ENCODE measurements at regions not wholly inside any gene's neighbourhood (a gene's known extent, or its start where the extent isn't known, plus 50 kb on each side); places are given as distances from the start of the nearest gene placed in this dataset.

DNA sequence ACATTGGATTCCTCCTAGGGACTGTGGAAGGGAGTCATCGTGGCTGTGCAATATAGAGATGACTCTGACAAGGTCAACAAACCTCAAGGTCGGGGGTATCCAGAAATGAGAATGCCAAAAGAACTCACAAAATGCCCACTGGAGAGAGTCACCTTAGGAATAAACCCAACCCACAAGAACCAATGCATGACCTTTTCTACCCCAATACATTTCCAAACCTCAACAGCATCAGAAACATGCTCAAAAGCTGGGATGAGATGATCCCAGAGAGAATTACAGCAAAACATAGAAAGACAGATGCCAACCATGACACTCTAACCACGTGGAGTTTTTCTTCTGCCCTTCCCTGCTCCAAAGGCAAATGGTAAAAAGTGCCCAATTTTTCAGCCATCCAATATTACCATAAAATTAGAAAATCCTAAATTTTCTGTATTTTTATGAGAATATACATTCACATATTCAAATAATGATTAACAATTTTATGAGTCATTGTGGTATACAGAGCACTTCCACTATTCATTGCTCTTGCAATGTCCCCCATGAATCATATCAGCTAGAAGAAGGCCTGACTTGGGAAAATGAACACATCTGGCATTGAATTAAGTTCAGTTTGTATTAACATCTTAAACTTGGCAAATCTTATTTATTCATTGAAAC lies 88.2 kb upstream of the PALMD start:
- DNase-seq (ENCODE audit: low read depth in 1 of 2, low spot score in 2 of 2): no peak
- Histone ChIP-seq H3K56ac (replicated peaks; ENCODE audit: insufficient read length, low read depth, low read length) (no peak overlapping the region), H4K20me1 (replicated peaks in 1 of 2; ENCODE audit: control insufficient read depth in 1 of 2, insufficient read depth in 2 of 2, low read length in 2 of 2) (no peaks in the 10 kb centered on the region), H4K8ac (ENCODE audit: extremely low read depth, insufficient read depth, low read length) (no peak overlapping the region), H2BK15ac (ENCODE audit: low read length) (no peak overlapping the region), H4K91ac (replicated peaks; ENCODE audit: insufficient read length, low read length) (no peak overlapping the region), H3K27me3 (replicated peaks in 1 of 4; ENCODE audit: control insufficient read depth in 3 of 4, extremely low read depth in 1 of 4, insufficient read depth in 3 of 4, low read length in 3 of 4) (no peaks in the 10 kb centered on the region), H4K5ac (ENCODE audit: insufficient read length, low read depth, low read length) (no peak overlapping the region), H3K23me2 (ENCODE audit: low read depth, low read length) (no peaks in the 10 kb centered on the region), H3K79me2 (ENCODE audit: control insufficient read depth in 1 of 2, insufficient read depth in 2 of 2, low read length in 2 of 2) (no peaks in the 10 kb centered on the region), H2BK5ac (ENCODE audit: low read depth, low read length) (no peak overlapping the region), H3K23ac (ENCODE audit: insufficient read length) (no peak overlapping the region), H3K9me3 (ENCODE audit: insufficient read depth in 2 of 2, low read depth in 1 of 2, low read length in 1 of 2) (no peaks in the 10 kb centered on the region), H3K4ac (replicated peaks; ENCODE audit: insufficient read length, low read depth, low read length) (no peak overlapping the region), H3K4me3 (ENCODE audit: extremely low read depth in 1 of 4, insufficient read depth in 2 of 4, low read depth in 3 of 4, low read length in 4 of 4) (no peak overlapping the region), H3K4me2 (ENCODE audit: insufficient read depth in 1 of 2, low read depth in 2 of 2, low read length in 2 of 2) (no peak overlapping the region), H2AK5ac (ENCODE audit: low read depth, low read length) (no peak overlapping the region), H2BK12ac (ENCODE audit: low read depth, low read length) (no peak overlapping the region), H3K79me1 (ENCODE audit: low read depth, low read length) (no peaks in the 10 kb centered on the region), H2BK20ac (ENCODE audit: low read length) (no peak overlapping the region), H3K27ac (ENCODE audit: low read depth, low read length) (no peak overlapping the region), H3K14ac (ENCODE audit: insufficient read length) (no peak overlapping the region), H2AFZ (ENCODE audit: low read length) (no peak overlapping the region), H3K36me3 (ENCODE audit: control insufficient read depth in 2 of 4, insufficient read depth in 4 of 4, low read length in 3 of 4) (no peaks in the 10 kb centered on the region), H3K4me1 (replicated peaks in 1 of 4; ENCODE audit: control insufficient read depth in 3 of 4, insufficient read depth in 4 of 4, low read length in 3 of 4) (no peaks in the 10 kb centered on the region), H3K9ac (replicated peaks in 1 of 4; ENCODE audit: extremely low read depth in 1 of 4, low read depth in 3 of 4, low read length in 3 of 4) (no peak overlapping the region), H3K18ac (ENCODE audit: extremely low read depth, low read length) (no peak overlapping the region), H2BK120ac (replicated peaks; ENCODE audit: low read depth, low read length) (no peak overlapping the region)
- POLR2A ChIA-PET (ENCODE audit: partially characterized antibody): no interaction called here
- CTCF ChIA-PET (ENCODE audit: partially characterized antibody): interaction anchor here (0.6 to 1.2 kb wide), 3 partner anchors 13 to 90 kb away, joined by 3 read pairs; no protein-coding TSS in a partner anchor
- 86% methylated on average over 3 of the region's 3 CpGs; no CpG with 5 or more reads in 1 of the 2 experiments for WGBS, 2 experiments (ENCODE audit: extremely low coverage in 1 of 2, insufficient coverage in 1 of 2, insufficient read length in 1 of 2, insufficient replicate concordance in 2 of 2, low coverage in 1 of 2, low lambda C conversion rate in 2 of 2, missing lambda C conversion rate in 1 of 2)
- no peak for TF ChIP-seq RAD21 (IDR thresholded peaks at IDR 0.05 in 1 of 2, conservative IDR thresholded peaks at IDR 0.05 in 1 of 2; ENCODE audit: low read depth in 2 of 2, low read length in 2 of 2)
- TF ChIP-seq, protein P1, sequence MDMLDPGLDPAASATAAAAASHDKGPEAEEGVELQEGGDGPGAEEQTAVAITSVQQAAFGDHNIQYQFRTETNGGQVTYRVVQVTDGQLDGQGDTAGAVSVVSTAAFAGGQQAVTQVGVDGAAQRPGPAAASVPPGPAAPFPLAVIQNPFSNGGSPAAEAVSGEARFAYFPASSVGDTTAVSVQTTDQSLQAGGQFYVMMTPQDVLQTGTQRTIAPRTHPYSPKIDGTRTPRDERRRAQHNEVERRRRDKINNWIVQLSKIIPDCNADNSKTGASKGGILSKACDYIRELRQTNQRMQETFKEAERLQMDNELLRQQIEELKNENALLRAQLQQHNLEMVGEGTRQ (IDR thresholded peaks at IDR 0.05; ENCODE audit: low read length): no peak
- FAIRE-seq: no peak
